Psoas muscle (tissue), 7 donors: ENCODE measurements at regions not wholly inside any gene's neighbourhood (a gene's known extent, or its start where the extent isn't known, plus 50 kb on each side); places are given as distances from the start of the nearest gene placed in this dataset.

Source experiments
- ATAC-seq, 4 donors: fragments of 200-7000 bp; cut with Tn5 transposase; one replicate each; pipeline ENCODE4 v1.9.1; 2020; ENCODE audit warnings: moderate library complexity in 3 of 4, mild to moderate bottlenecking in 2 of 4
- DNase-seq, 2 donors: peaks; one replicate each; pipeline ENCODE4 v3.0.0-alpha.2; 2020
- H3K27ac ChIP-seq: fragments of 200-600 bp; one replicate; pipeline ENCODE4 v1.8.0; 2022
- H3K27me3 ChIP-seq, 3 donors: fragments of 200-600 bp in 1 of 3; one replicate each; pipeline versions ENCODE4 v1.6.1 to v1.8.0; 2013 to 2022; ENCODE audit warnings: low read length in 2 of 3, mild to moderate bottlenecking in 2 of 3, moderate library complexity in 1 of 3; ENCODE audit not compliant: insufficient read depth in 3 of 3
- H3K36me3 ChIP-seq, 2 donors: fragments of 200-600 bp in 1 of 2; one replicate each; pipeline versions ENCODE4 v1.6.1 to v1.8.0; 2013 to 2022; ENCODE audit warnings: low read depth in 1 of 2, mild to moderate bottlenecking in 1 of 2, moderate library complexity in 1 of 2; ENCODE audit not compliant: insufficient read depth in 1 of 2
- H3K4me1 ChIP-seq: fragments of 200-600 bp; one replicate; pipeline ENCODE4 v1.8.0; 2022
- H3K4me3 ChIP-seq: fragments of 200-600 bp; one replicate; pipeline ENCODE4 v1.8.0; 2022; ENCODE audit warnings: mild to moderate bottlenecking
- H3K9me3 ChIP-seq: fragments of 200-600 bp; one replicate; pipeline ENCODE4 v1.8.0; 2022
- CTCF ChIP-seq: fragments of 200-600 bp; IDR thresholded peaks from one replicate; pipeline ENCODE4 v1.8.0; 2022; ENCODE audit warnings: antibody characterized with exemption
- WGBS, 3 donors: extraction: QIAGEN DNeasy Blood & Tissue Kit; methylation state at CpG; one replicate each; pipeline versions ENCODE4 v1.1.6 to v1.1.7; 2013; 5-methylcytosine and 5-hydroxymethylcytosine counted together
- intact Hi-C, 2 donors: fragments of 100-400 bp; cut with DNase I; formaldehyde crosslinking; loops; one replicate each; pipeline versions ENCODE4 v1.11.0 to v1.14.2; 2022
- donor health status: healthy with polysubstance abuse.
- donor health status: DM: no; HTN: no; CAD: no; lungs with moderate emphysema.
- donor health status: Bipolar disorder and iron deficiency.
- donor health status: healthy.
- donor health status: DM: yes; HTN: yes; CAD: no.
- donor health status: DM: no; HTN: no; CAD: no.
- donor health status: DM: yes; HTN: yes; CAD: no.

- H3K27ac ChIP-seq, result no peak overlapping the region
- H3K4me1 ChIP-seq, result no peaks in the 10 kb centered on the region
- H3K9me3 ChIP-seq, result no peaks in the 10 kb centered on the region
- 13 to 25% (median 23%) methylated on average over 4 of the region's 4 CpGs for WGBS, 3 donors
- TF ChIP-seq CTCF, result no peak
- H3K4me3 ChIP-seq, result no peak overlapping the region
- H3K36me3 ChIP-seq, result no peaks in the 10 kb centered on the region
- H3K27me3 ChIP-seq, result no peaks in the 10 kb centered on the region
- ATAC-seq (no peak), DNase-seq (no peak)
- intact Hi-C loops, result no loop called here
These were observed 213.4 kb downstream of the ZBBX start for GRCh38 chr3:167166594-167167253.

- intact Hi-C loops, result no loop called here
- H3K27ac ChIP-seq, result no peak overlapping the region
- ATAC-seq, result no peak
- no peak for TF ChIP-seq CTCF
- no peaks in the 10 kb centered on the region for H3K36me3 ChIP-seq
- H3K27me3 ChIP-seq, result no peaks in the 10 kb centered on the region
- no peak for DNase-seq
- H3K4me1 ChIP-seq, result no peaks in the 10 kb centered on the region
- no peak overlapping the region for H3K4me3 ChIP-seq
- no peaks in the 10 kb centered on the region for H3K9me3 ChIP-seq
These were observed 214.1 kb downstream of the ZBBX start for GRCh38 chr3:167166012-167166411.

- Histone ChIP-seq H3K4me1 (no peaks in the 10 kb centered on the region), H3K27ac (no peak overlapping the region), H3K4me3 (no peak overlapping the region), H3K36me3 (no peaks in the 10 kb centered on the region), H3K27me3 (no peaks in the 10 kb centered on the region), H3K9me3 (no peaks in the 10 kb centered on the region)
- no peak for DNase-seq
- 85 to 88% (median 88%) methylated on average over 3 of the region's 3 CpGs for WGBS, 3 donors
- no peak for ATAC-seq
- intact Hi-C loops, result no loop called here
- no peak for TF ChIP-seq CTCF
These were observed 216.5 kb downstream of the ZBBX start for GRCh38 chr3:167163580-167163979.

- TF ChIP-seq CTCF, result no peak
- Histone ChIP-seq H3K4me1 (no peaks in the 10 kb centered on the region), H3K9me3 (no peaks in the 10 kb centered on the region), H3K36me3 (no peaks in the 10 kb centered on the region), H3K27me3 (no peaks in the 10 kb centered on the region), H3K4me3 (no peak overlapping the region), H3K27ac (no peak overlapping the region)
- 85 to 97% (median 85%) methylated on average over 1 of the region's 1 CpG for WGBS, 3 donors
- intact Hi-C loops, result no loop called here
- DNase-seq (no peak), ATAC-seq (no peak)
These were observed 218.0 kb downstream of the ZBBX start for GRCh38 chr3:167162083-167162482.

- Histone ChIP-seq H3K4me3 (no peak overlapping the region), H3K36me3 (no peaks in the 10 kb centered on the region), H3K27ac (no peak overlapping the region), H3K27me3 (no peaks in the 10 kb centered on the region), H3K4me1 (no peaks in the 10 kb centered on the region), H3K9me3 (peaks cover 5% of the 10 kb centered on the region)
- ATAC-seq, result no peak
- WGBS, 3 donors, result 41 to 61% (median 52%) methylated on average over 1 of the region's 1 CpG
- no peak for TF ChIP-seq CTCF
- no peak for DNase-seq
- intact Hi-C loops, result no loop called here
These were observed 219.3 kb downstream of the ZBBX start for GRCh38 chr3:167160781-167161180.
